Prostate gland (tissue), 2 donors: ENCODE measurements at regions not wholly inside any gene's neighbourhood (a gene's known extent, or its start where the extent isn't known, plus 50 kb on each side); places are given as distances from the start of the nearest gene placed in this dataset.

Source experiments
- DNase-seq: peaks from one replicate; pipeline ENCODE4 v3.0.0-alpha.2; 2019; ENCODE audit warnings: low spot score
- H3K27ac ChIP-seq, 2 donors: fragments of 200-600 bp; sonication (generic); 2 replicates each; pipeline ENCODE4 v1.5.1; 2017 to 2019
- H3K27me3 ChIP-seq: fragments of 200-600 bp; sonication (generic); replicated peaks from 2 replicates; pipeline ENCODE4 v1.5.1; 2019; ENCODE audit not compliant: insufficient read depth
- H3K36me3 ChIP-seq, 2 donors: fragments of 200-600 bp; sonication (generic); 1 replicate in 1 of 2; 2 replicates in 1 of 2; pipeline versions ENCODE4 v1.5.1 to v1.8.1; 2017 to 2019
- H3K4me1 ChIP-seq: fragments of 200-600 bp; sonication (generic); replicated peaks from 2 replicates; pipeline ENCODE4 v1.5.1; 2019
- H3K4me3 ChIP-seq, 2 donors: fragments of 200-600 bp; sonication (generic); 2 replicates each; pipeline ENCODE4 v1.5.1; 2017 to 2019
- H3K9me3 ChIP-seq: fragments of 200-600 bp; sonication (generic); 2 replicates; pipeline ENCODE4 v1.5.1; 2017
- POLR2A ChIP-seq: fragments of 450-650 bp; IDR thresholded peaks from one replicate; pipeline ENCODE4 v1.6.1; 2016; ENCODE audit warnings: antibody characterized with exemption, mild to moderate bottlenecking
- POLR2AphosphoS5 ChIP-seq: sonication (generic); formaldehyde crosslinking; IDR thresholded peaks from one replicate; pipeline ENCODE4 v1.6.1; 2017; ENCODE audit warnings: antibody characterized with exemption
- WGBS: methylation state at CpG from one replicate; pipeline ENCODE4 v1.1.5; 2018; 5-methylcytosine and 5-hydroxymethylcytosine counted together
- intact Hi-C: fragments of 100-400 bp; cut with DNase I; formaldehyde crosslinking; loops from one replicate; pipeline ENCODE4 v1.14.2; 2022
- TF ChIP-seq, protein P1 (sequence below), 4 experiments: fragments of 200-600 bp in 2 of 4; fragments of 450-650 bp in 2 of 4; sonication (generic) in 2 of 4; IDR thresholded peaks; 1 replicate in 3 of 4; 2 replicates in 1 of 4; pipeline ENCODE4 v1.5.1; 2016 to 2019; ENCODE audit warnings: antibody characterized with exemption in 4 of 4, mild to moderate bottlenecking in 2 of 4, moderate library complexity in 2 of 4

DNA sequence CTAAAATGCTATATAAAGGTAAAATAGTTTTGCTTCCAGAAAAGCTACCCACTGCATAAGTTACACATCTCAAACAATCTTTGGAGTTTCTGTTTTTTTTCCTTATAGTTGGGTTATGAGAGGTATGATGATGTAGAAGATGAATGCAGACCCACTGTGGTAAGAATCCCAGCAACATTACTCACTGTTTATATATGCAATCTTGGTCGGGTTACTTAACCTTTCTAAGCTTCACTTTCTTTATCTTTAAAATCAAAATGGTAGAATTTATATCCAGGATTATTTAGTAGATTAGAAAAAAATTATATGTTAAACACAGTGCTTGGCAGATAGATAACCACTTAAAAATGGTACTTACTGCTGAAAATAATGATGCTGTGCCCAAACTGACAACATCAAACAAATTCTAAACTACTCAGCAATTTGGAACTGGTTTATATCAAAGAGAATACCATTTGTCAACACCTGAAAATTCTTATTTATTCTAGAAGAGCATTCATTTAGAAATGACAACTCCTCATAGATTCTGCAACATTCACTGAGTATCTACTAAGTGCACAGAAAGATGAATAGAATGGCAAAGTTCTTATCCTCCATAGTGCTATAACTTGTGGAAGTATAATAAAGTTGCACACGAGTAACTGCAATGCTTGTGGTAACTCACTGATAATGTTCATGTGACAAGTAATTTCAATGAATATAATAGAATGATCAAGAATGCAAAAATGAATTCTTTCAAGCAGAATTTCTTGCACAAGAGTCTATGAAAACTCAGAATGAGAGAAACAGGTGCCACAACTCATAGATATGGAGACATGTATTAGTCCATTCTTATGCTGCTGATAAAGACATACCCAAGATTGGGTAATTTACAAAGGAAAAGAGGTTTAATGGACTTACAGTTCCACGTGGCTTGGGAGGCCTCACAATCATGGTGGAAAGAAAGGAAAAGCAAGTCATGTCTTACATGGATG, 129.0 kb upstream of the SLC7A14 start:
- DNase-seq = no peak
- intact Hi-C loops = no loop called here
- Histone ChIP-seq H3K36me3 (no peaks in the 10 kb centered on the region), H3K27ac (no peak overlapping the region), H3K27me3 (no peaks in the 10 kb centered on the region), H3K4me1 (no peaks in the 10 kb centered on the region), H3K4me3 (no peak overlapping the region), H3K9me3 (no peaks in the 10 kb centered on the region)
- WGBS = 72% methylated on average over 3 of the region's 3 CpGs
- TF ChIP-seq POLR2AphosphoS5 = no peak
- TF ChIP-seq, protein P1, sequence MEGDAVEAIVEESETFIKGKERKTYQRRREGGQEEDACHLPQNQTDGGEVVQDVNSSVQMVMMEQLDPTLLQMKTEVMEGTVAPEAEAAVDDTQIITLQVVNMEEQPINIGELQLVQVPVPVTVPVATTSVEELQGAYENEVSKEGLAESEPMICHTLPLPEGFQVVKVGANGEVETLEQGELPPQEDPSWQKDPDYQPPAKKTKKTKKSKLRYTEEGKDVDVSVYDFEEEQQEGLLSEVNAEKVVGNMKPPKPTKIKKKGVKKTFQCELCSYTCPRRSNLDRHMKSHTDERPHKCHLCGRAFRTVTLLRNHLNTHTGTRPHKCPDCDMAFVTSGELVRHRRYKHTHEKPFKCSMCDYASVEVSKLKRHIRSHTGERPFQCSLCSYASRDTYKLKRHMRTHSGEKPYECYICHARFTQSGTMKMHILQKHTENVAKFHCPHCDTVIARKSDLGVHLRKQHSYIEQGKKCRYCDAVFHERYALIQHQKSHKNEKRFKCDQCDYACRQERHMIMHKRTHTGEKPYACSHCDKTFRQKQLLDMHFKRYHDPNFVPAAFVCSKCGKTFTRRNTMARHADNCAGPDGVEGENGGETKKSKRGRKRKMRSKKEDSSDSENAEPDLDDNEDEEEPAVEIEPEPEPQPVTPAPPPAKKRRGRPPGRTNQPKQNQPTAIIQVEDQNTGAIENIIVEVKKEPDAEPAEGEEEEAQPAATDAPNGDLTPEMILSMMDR (IDR thresholded peaks at IDR 0.05) = no peak
- no peak for TF ChIP-seq POLR2A

DNA sequence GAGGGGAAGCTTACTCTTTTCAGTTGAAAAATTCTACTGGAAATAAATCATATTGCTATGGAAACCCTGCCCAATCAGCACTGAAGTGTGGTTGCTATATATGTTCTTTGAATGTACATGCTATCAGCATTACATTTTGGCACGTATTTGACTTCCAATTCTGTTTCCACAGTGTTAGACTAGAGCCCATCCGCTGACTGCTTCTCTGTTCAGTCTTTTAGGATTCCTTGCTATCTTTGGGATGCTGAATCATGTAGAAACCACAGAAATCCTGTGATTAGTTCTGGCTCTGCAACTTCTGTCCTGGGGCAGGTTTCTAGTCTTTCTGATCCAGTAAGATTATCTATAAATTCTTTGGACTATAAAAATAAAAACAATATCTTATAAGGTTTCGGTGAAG, 128.2 kb upstream of the SLC7A14 start:
- H3K9me3 ChIP-seq = no peaks in the 10 kb centered on the region
- intact Hi-C loops = no loop called here
- TF ChIP-seq POLR2A (no peak), POLR2AphosphoS5 (no peak)
- TF ChIP-seq, protein P1 (IDR thresholded peaks at IDR 0.05) = no peak
- WGBS = 88% methylated on average over 3 of the region's 3 CpGs
- no peaks in the 10 kb centered on the region for H3K4me1 ChIP-seq
- H3K27me3 ChIP-seq = no peaks in the 10 kb centered on the region
- H3K4me3 ChIP-seq = no peak overlapping the region
- no peak overlapping the region for H3K27ac ChIP-seq
- no peaks in the 10 kb centered on the region for H3K36me3 ChIP-seq
- no peak for DNase-seq

DNA sequence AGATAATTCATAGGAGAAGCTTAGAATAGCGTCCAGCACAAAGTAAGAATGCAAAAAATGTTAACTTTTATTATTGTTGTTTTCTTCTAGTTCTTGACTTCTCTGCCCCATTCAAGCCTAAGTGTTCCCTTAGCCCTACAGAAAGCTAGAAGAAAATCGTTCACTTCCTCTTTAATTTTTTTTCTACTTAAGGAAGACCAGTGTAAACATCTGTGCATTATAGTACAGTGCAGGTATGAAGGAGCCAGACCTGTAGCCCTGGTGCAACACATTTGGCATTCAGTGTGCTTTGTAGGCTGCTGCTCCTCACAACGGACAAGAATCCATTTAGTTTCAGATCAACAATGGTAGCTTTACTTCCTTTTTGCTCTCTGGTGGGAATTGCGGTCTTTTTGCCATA, 127.8 kb upstream of the SLC7A14 start:
- Histone ChIP-seq H3K27me3 (no peaks in the 10 kb centered on the region), H3K36me3 (no peaks in the 10 kb centered on the region), H3K27ac (no peak overlapping the region), H3K4me1 (no peaks in the 10 kb centered on the region), H3K4me3 (no peak overlapping the region), H3K9me3 (no peaks in the 10 kb centered on the region)
- no peak for DNase-seq
- WGBS = 56% methylated on average over 4 of the region's 4 CpGs
- intact Hi-C loops = no loop called here
- TF ChIP-seq POLR2AphosphoS5 = no peak
- no peak for TF ChIP-seq POLR2A
- TF ChIP-seq, protein P1 (IDR thresholded peaks at IDR 0.05) = no peak

DNA sequence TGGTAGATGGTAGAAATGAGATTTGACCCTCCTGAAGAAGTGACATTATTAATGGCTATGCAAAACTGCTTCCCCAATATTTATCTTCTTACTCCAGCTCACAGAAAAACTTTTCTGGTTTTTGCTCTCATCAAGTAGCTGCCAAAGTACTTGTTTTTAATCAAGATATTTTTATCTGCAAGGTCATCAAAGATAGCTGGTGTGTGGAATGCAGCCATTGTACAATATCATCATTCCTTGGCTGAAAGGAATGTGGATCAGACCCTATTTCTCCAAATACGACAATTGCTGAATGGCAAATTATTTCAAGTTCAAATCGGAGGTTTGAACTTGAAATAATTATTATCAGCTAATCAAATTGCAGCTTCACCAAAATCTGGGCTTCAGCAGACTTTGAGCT, 126.9 kb upstream of the SLC7A14 start:
- DNase-seq = no peak
- H3K4me1 ChIP-seq = no peaks in the 10 kb centered on the region
- WGBS = 60% methylated on average over 2 of the region's 2 CpGs
- no peak overlapping the region for H3K4me3 ChIP-seq
- H3K36me3 ChIP-seq = no peaks in the 10 kb centered on the region
- no peaks in the 10 kb centered on the region for H3K9me3 ChIP-seq
- intact Hi-C loops = no loop called here
- no peaks in the 10 kb centered on the region for H3K27me3 ChIP-seq
- TF ChIP-seq, protein P1 (IDR thresholded peaks at IDR 0.05) = no peak
- no peak overlapping the region for H3K27ac ChIP-seq

DNA sequence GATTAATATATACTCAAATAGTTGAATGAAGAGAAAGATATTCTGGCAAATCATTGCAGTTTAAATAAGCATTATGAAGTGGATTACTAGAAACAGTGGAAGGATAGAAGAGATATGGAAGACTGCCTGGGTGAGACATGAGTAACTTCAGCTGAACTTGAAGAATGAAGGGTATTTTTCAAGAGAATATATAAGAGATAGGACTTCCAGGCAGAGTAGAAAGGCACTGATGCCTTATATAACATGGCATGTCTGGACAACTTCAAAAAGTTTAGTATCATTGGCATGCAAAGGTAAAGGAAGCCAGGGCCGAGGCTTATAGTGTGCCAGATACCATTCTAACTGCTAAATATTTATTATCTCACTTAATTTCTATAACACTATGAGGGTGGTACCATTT, 126.5 kb upstream of the SLC7A14 start:
- H3K4me1 ChIP-seq = no peaks in the 10 kb centered on the region
- H3K4me3 ChIP-seq = no peak overlapping the region
- DNase-seq = no peak
- intact Hi-C loops = no loop called here
- no peak overlapping the region for H3K27ac ChIP-seq
- no peaks in the 10 kb centered on the region for H3K36me3 ChIP-seq
- 53% methylated on average over 1 of the region's 1 CpG for WGBS
- no peaks in the 10 kb centered on the region for H3K27me3 ChIP-seq
- no peaks in the 10 kb centered on the region for H3K9me3 ChIP-seq
- TF ChIP-seq POLR2A (no peak), POLR2AphosphoS5 (no peak)
- TF ChIP-seq, protein P1 (IDR thresholded peaks at IDR 0.05) = no peak
